Fibroblast of upper back skin (primary cell): ENCODE measurements at regions not wholly inside any gene's neighbourhood (a gene's known extent, or its start where the extent isn't known, plus 50 kb on each side); places are given as distances from the start of the nearest gene placed in this dataset.
"Not testable (repeated sequence)": the region's sequence is repeated elsewhere in the genome, so short reads cannot be mapped to it uniquely, and the experiment has no call there.

Experiments used
- DNase-seq: peaks from one replicate; pipeline ENCODE4 v3.0.0-alpha.2; 2013

DNA sequence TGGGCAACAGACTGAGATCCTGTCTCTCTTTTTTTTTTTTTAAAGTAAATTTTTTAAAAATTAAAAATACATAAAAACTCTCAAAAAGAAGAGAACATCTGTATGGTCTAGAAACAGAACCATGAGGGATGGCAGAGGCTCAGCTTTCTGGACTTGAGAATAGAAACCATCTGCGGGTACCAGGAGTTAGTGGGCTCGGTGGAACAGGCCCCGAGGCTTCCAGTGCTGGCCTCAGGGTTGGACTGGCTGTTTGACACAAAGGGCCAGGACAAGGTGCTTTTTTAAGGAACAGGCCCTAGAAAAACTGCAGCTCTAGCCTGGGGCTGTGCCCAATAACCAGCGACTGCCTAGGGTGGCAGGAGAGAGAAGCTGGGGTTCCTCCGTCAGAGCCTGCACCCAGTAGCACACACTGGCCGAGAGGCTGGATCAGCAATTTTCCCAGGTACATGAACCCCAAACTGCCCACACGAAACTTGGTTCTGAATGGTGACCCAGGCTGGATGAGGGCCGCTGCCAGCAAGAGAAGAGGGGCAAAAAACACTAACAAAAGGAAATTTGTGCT is 131.0 kb upstream of the OLIG3 start:
- DNase-seq = no peak

DNA sequence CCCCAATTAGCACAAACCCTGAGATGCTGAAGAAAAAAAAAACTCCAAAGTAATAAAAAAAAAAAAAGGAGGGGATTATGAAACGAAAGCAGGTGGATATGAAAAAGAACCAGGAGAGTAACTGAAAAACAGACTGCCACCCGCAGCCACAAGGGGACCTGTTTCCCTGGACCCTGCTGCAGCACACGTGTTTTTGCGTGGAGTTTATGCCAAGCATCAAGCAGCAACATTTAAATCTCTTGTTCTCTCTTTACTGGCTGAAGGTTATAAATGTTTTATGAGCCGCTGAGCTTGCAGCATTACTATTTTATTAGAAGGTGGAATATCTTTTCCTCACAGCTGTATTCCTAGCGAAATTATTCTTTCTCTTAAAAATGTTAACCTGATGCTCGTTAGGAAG is 131.6 kb upstream of the OLIG3 start:
- DNase-seq = no peak

DNA sequence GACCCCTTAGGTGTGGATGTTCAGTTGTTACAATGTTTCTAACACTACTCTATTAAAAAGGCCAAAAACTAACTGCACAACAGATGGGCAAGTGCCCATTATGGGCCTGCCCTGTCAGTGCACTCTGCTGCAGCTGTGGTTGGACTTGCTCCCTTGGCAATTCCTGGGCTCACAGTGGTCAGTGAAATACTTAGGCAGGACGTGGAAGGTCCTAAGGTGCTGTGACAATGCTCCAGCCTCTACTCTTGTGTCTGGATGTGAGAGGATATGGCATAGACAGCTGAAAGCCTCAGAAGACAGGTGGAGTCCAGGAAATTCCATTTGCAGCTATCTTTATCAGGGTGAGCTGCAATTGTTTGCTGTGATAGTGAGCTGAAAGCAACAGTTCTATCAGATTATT is 136.5 kb upstream of the OLIG3 start:
- DNase-seq = no peak

DNA sequence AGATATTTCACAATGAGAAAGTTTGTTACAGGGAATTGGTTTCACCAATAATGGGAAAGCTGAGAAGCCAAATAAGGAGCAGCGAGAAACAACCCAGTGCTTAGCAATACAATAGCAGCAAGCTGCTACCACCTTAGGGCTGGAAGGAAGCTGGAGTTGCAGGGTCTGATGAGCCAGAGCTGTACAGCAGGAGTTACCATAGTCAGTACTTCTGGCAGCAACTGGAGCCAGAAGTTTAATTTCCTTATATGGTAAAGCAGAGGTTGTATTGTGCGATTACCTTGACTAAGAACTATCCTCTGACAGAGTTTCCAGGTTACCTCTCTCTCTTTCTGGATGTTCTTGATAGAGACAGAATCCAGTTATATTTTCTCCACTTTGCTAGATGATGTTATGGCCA is 137.1 kb upstream of the OLIG3 start:
- DNase-seq = no peak

DNA sequence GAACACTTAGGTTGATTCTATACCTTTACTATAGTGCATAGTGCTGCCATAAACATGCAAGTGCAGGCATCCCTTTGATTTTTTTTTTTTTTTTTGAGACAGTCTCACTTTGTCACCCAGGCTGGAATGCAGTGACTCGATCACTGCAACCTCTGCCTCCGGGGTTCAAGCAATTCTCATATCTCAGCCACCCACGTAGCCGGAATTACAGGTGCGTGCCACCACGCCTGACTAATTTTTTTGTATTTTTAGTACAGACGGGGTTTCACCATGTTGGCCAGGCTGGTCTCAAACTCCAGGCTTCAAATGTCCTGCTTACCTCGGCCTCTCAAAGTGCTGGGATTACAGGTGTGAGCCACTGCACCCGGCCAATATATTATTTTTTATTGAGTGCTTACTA is 140.0 kb upstream of the OLIG3 start:
- not testable (repeated sequence) for DNase-seq

DNA sequence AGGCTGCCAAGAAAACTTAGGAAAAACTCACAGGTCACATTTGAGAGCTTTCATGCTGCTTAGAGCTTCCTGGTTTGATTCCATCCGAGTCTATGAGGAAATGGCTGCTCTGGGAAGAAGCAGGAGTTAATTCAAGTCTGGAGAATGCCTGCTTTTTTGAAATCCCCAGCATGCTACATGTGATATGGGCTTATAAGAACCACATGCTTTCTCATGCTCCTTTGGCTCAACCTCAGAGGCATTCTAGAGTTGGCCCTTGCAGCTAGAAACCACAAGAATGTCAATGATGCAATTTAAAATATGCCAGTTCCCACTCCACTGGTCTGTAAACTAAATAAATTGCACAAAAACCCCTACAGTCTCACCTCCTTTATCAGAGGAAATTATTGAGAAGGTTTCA is 142.9 kb upstream of the OLIG3 start:
- DNase-seq = peak; percentile 99

DNA sequence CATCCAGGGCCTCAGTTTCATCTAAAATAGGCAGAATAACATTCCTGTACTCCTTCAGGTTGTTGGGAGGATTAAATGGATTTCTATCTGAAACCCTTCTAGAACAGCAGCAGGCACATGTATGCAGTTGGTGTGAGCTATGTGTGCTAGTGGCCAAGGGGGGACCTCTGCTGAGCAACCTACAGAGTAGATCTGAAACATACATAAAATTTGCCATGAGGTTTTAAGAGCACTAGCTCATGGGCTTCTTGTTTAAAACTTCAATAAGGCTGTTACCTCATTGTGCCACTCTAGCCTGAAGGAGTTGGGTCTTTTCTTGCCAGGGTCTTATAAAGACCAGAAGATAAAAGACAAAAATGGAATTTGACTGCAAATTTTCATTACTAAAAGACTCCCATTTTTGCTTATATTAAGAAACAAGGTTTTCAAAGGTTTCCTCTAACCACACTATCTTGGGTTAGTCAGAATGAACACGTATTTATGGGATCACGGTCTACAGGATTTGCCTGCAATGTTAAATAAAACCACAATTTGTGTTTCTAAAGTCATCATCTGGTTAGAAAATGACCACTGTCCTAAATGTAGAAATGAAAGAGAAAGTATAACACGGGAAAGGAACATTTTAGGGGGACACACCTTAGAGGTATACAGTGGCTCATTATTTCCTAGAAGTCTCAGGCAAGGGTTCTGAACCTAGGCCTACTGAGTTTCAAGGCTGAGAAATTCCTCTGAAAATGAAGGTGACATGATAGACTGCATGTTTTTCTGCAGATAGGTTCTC is 144.9 kb upstream of the OLIG3 start:
- DNase-seq = peak; percentile 24

DNA sequence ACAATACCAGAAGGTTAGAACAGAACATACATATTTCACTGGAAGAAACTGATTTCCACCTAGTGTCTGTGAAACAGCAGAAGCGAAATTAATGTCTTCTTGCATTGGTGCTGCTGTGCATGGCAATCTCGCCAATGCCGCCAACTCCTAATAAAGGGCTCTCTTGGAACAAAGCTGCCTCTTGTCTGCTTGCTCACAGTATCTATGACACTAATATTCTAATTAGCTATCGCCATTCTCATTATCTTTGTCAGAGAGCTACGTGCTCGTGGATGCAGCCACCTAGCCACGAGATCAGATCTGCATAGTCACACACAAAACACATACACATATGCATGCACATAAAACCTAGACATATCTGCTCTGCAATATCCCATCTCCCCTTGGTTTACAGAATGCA is 145.9 kb upstream of the OLIG3 start:
- no peak for DNase-seq

DNA sequence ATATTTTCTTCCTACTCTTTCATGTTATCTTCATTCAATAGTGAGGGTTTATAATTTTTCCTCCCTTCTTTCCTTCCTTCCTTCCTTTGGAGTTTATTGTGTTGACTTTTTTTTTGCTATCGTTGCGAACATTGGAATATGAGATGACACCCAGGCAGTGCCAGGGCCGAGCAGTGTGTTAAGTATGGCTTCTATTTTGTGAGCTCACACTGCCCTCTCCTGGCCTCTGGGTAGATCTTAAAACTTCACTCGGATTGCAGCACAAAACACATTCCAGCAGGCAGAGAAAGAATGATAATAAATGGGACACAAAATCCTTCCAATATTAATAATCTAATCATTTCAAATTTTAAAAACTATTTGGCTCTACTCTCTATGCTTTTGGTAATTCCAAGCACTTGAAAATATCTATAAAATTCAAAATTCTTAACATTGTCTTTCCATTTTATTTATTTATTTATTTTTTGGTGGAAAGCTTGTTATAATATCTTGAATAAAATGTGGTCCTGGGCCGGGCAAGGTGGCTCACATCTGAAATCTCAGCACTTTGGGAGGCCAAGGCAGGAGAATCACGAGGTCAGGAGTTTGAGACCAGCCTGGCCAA is 147.4 kb upstream of the OLIG3 start:
- peak; percentile 79 for DNase-seq

DNA sequence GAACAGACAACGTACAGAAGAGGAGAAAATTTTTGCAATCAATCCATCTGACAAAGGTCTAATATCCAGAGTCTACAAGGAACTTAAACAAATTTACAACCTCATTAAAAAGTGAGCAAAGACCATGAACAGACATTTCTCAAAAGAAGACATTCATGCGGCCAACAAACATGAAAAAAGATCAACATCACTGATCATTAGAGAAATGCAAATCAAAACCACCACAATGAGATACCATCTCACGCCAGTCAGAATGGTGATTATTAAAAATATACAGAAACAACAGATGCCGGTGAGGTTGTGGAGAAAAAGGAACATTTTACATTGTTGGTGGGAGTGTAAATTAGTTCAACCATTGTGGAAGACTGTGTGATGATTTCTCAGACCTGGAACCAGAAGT is 149.0 kb upstream of the OLIG3 start:
- not testable (repeated sequence) for DNase-seq

DNA sequence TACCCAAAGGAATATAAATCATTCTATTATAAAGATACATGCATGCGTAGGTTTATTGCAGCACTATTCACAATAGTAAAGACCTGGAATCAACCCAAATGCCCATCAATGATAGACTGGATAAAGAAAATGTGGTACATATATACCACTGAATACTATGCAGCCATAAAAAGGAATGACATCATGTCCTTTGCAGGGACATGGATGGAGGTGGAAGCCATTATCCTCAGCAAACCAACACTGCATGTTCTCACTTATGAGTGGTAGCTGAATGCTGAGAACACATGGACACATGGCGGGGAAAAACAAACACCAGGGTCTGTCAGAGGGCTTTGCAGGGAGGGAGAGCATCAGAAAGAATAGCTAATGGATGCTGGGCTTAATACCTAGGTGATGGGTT is 149.4 kb upstream of the OLIG3 start:
- not testable (repeated sequence) for DNase-seq

DNA sequence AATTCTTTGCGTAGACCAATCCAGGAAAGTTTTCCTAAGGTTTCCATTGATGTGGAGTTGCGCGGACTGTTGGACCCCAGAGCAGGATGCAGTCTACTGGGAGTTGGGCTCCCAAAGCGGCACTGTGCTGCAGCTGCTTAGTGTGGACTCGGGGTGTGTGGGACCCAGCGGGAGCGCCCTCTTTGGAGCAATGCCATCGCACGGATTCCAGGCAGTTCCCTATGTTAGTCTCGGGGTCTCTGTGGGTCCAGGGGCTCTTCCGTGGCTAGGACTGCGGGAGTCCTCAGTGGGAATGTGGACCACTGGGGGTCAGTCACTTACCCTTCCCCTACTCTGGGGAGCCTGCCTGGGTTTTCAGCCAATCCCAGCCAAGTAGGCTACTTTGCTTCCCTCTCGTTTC is 151.7 kb upstream of the OLIG3 start:
- DNase-seq = no peak

DNA sequence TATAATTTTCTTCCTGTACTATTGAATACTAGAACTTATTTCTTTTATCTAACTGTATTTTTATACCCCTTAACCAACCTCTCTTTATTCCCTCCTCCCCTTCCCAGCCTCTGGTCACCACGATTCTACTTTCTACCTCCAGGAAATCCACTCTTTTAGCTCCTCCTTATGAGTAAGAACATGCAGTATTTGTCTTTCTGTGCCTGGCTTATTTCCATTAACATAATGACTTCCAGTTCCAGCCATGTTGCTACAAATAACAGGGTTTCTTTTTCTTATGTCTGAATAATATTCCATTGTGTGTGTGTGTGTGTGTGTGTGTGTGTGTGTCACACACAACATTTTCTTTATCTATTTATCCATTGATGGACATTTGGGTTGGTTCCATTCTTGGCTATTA is 152.3 kb upstream of the OLIG3 start:
- peak; percentile 46 for DNase-seq

DNA sequence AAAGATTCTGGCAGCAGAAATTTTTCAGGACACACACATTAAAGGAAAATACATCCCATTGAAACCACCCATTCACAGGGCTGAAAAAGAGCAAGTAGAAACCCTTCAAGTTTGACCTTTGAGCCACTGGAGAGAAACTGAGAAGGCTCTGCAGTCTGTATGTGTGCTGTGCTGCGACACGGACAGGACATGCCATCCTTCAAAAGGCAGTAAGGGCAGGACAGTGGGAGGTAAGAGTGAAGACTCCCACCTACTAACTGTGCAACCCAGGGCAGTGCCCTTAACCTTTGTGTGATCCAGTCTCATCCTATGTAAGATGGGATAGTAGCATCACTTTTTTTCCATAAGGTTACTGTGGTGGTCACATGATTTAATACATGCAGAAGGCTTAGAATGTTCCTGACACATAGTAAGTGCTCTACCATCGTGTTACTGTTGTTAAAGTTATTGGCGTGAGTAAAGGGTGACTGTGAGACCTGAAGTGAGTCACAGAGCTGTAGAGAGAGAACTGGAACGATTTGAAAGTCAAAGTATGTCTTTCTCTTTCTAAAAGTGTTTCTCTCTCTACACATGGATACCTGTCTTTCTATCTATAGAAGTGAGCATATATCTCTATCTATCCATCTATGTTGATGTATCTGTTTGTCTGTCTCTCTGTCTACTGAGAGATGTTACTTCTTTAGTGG is 153.7 kb upstream of the OLIG3 start:
- DNase-seq = peak; percentile 6

DNA sequence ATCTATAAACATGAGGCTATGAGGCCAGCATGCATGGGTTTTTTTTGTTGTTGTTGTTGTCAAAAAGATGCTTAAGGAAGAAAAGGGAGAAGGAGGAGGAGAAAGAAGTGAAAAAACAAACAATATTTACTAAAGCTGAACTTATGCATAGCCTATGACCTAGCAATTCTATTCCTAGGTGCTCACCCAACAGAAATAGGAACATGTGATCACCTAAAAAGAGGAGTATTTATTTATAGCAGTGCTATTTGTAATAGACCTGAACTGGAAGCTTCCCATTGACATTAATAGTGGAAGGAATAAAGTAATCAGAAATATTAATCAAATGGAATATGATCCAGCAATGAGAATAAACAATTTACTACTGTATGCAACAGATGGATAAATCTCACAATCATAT is 156.5 kb upstream of the OLIG3 start:
- DNase-seq = no peak

DNA sequence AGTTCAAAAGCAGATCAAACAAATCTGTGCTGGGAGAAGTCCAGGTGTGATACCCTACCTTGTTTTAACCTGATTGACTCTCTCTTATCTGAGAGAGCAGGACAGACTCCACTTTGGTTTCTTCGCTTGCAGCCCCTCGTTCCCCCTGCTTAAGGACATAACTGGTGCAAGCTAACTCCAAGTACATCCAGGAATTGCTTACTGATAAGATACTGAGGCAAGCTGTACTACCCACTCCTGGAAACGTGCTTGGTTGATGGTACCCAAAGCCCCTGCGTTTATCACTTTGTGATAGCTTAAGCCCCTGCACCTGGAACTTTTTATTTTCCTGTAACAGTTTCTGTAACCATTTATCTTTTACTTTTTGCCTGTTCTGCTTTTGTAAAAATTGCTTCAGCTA is 157.0 kb upstream of the OLIG3 start:
- no peak for DNase-seq

DNA sequence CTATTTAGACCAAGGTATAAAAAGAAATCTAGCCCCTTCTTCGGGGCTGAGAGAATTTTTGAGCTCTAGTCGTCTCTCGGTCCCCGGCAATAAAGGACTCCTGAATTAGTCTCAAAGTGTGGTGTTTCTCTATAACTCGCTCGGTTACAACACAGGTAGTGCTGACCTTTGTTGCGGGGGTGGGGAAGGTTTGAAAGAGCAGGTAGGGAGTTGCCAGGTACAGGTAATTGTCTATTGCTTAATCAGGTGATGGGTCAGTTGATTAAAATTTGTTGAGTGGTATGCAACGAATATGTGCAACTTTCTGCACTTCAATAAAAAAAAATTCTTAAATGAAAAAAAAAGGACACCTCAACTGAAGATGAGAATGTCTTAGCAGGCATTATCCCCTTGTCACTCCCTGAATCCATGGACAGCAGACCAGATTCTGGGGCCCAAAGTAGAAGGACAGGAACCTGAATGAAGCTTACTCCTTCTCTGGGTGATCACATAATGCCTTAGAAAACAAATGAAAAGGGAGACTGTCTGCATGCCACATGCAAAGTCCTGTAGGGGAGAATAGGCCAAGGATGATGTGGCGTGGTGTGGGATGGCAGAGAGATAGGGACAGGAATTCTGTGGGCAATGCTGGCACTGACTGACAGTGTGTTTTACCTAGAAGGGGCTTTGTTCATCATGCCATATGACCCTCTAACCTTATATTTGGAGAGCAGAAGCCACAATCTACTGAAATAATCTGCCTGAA is 157.6 kb upstream of the OLIG3 start:
- DNase-seq = no peak

DNA sequence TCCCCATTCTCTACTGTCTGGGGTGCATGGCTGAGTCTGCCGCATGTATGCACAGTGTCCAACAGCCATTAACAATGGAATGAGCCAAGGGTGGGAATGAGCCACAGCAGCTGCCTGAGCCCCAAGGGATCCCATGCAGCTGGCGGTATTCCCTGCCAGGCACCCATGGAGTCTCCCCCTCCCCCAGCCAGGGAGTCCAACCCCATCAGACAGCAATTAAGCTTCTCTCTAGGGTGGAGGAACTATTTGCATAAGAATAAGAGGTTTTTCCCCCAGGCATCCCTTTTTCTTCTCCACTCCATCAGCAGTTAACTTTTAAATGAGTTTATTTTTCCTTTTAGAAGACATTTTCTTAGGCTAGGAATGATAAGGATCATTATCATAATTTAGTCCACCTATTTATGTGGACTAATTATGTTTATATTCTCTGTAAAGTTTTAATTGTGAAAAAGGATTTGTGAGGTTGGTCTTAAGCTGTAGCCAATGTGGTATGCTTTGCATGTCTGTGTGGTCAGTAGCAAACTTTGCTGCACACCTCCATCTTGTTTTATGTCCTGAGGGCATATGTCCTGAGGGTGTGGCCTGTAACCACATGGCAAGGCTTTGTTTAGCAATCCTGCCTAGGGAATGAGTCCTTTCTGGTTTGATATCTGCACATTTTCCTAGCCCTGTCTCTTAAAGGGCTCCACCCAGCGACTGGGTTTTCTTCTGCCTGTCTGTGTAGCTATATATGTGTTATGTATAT is 158.9 kb upstream of the OLIG3 start:
- DNase-seq = no peak

DNA sequence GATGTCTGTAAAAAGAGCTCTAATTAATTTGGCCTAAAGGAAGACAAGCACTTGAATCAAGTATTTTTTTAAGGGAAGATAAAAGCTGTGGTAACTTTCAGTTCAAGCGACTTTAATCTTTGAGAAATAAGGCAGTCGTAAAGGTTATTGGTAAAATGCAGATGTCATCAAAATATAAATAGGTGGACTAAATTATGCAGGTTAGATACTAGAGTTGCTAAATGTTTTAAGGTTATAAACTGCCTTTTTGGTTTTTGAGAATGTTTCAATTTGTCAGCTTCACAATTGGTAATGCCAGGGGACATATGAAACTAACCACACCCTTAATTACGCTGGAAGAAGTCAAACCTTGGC is 159.5 kb upstream of the OLIG3 start:
- DNase-seq = no peak

DNA sequence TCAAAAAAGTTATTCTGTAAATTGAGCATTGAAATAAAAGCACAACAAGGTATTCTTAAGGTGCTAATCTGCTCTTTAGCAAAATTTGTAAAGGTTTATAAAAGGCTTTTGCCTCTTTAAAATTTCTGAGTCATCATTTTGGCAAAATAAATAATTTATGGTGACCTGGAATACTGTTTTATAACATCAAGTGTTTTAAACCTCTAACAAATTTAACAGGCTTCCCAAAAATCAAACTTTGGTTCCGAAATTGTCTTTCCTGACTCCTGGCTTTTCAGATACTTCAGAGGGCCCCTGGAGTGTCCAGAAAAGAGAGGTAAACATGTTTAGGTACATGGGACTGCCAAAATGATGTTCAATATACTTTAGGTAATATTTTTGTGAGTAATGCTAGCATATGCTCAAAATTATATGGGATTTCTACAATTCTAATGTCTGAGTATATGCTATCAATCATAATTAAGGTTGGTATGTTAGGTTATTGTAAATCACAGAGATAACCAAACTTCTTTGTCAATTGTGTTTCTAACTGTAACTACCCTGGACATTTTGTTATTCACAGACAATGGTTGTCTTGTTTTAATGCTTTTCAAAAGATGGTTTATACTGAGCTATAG is 160.3 kb upstream of the OLIG3 start:
- DNase-seq = no peak

DNA sequence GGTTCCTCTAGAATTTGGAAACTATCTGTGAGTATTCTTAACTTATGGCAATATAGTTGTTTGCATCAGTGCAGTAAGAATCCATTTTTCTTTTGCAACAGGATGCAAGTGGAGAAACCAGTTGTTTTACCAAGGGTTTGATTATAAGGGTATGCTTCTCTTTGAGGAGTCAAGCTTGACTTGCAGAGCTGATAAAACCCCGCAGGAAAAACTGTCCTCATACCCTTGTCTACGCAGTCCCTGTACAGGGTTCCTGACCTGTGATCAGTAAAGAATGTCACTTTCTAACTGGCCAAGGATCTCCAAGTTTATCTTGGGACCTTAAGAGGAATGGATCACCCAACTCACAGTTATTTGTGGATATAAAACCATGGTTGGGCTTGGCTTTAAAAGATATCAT is 161.1 kb upstream of the OLIG3 start:
- no peak for DNase-seq

DNA sequence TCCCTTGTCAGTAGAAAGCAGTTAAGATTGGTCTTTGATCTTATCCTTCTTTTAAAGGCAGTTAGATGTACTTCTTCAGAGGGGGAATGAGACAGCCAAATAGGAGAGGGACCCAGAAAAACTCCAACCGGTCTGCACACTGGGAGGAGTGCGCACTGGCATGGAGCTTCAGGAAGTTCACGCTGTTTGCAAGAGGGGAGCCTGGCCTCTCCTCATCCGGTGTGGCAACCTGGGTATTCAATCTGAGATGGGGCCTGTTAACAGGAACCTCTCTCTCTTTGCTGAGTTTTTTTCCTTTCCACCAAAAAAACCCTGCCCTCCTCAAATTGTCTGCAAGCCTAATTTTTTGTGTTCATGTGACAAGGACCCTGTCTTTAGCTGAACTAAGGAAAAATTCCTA is 162.5 kb upstream of the OLIG3 start:
- DNase-seq = no peak
